Bronchial epithelial cell (primary cell): ENCODE measurements at regions not wholly inside any gene's neighbourhood (a gene's known extent, or its start where the extent isn't known, plus 50 kb on each side); places are given as distances from the start of the nearest gene placed in this dataset.

ENCODE experiments used
- DNase-seq: peaks from one replicate; pipeline ENCODE4 v3.0.0-alpha.2; 2010; ENCODE audit warnings: low read depth
- FAIRE-seq: peaks from 2 replicates; lab custom pipeline; 2011; peaks lifted over from hg19 to GRCh38; lab: Jason Lieb, UNC
- H3K27me3 ChIP-seq: 2 replicates; pipeline ENCODE4 v1.5.1; 2011; ENCODE audit warnings: low read length; ENCODE audit not compliant: control insufficient read depth, insufficient read depth
- H3K36me3 ChIP-seq: 2 replicates; pipeline ENCODE4 v1.5.1; 2011; ENCODE audit warnings: low read length; ENCODE audit not compliant: control insufficient read depth, insufficient read depth
- H3K4me3 ChIP-seq: 2 replicates; pipeline ENCODE4 v1.5.1; 2011; ENCODE audit warnings: mild to moderate bottlenecking, low read depth, low read length, control low read depth
- CTCF ChIP-seq: IDR thresholded peaks from 2 replicates; pipeline ENCODE4 v1.5.1; 2011; ENCODE audit warnings: mild to moderate bottlenecking, moderate library complexity, low read length, control low read depth, inconsistent platforms; ENCODE audit not compliant: insufficient read depth, severe bottlenecking

GRCh38 chr16:48471435-48471834 lies 86.2 kb upstream of the SIAH1 start:
- TF ChIP-seq CTCF, result no peak
- H3K36me3 ChIP-seq, result no peaks in the 10 kb centered on the region
- no peaks in the 10 kb centered on the region for H3K27me3 ChIP-seq
- no peak for DNase-seq
- no peak overlapping the region for H3K4me3 ChIP-seq
- FAIRE-seq, result no peak

- DNase-seq, result peak; percentile 100
- TF ChIP-seq CTCF, result no peak
- H3K4me3 ChIP-seq, result no peak overlapping the region
- FAIRE-seq, result peak; percentile 52
- H3K36me3 ChIP-seq, result no peaks in the 10 kb centered on the region
- no peaks in the 10 kb centered on the region for H3K27me3 ChIP-seq
Observed at GRCh38 chr16:48462106-48462740, 77.0 kb upstream of the SIAH1 start.

- no peaks in the 10 kb centered on the region for H3K36me3 ChIP-seq
- FAIRE-seq (no peak), DNase-seq (no peak)
- TF ChIP-seq CTCF, result no peak
- no peaks in the 10 kb centered on the region for H3K27me3 ChIP-seq
- no peak overlapping the region for H3K4me3 ChIP-seq
Observed at GRCh38 chr16:48459167-48459566, 74.0 kb upstream of the SIAH1 start.

- Histone ChIP-seq H3K27me3 (no peaks in the 10 kb centered on the region), H3K36me3 (no peaks in the 10 kb centered on the region), H3K4me3 (no peak overlapping the region)
- FAIRE-seq (no peak), DNase-seq (no peak)
- no peak for TF ChIP-seq CTCF
Observed at GRCh38 chr16:48454051-48454450, 68.8 kb upstream of the SIAH1 start.

GRCh38 chr16:48452991-48453760 lies 68.0 kb upstream of the SIAH1 start:
- Histone ChIP-seq H3K4me3 (no peak overlapping the region), H3K36me3 (no peaks in the 10 kb centered on the region), H3K27me3 (no peaks in the 10 kb centered on the region)
- no peak for TF ChIP-seq CTCF
- FAIRE-seq, result no peak
- DNase-seq, result no peak
